ENCODE measurements at regions not wholly inside any gene's neighbourhood (a gene's known extent, or its start where the extent isn't known, plus 50 kb on each side); places are given as distances from the start of the nearest gene placed in this dataset.

DNA sequence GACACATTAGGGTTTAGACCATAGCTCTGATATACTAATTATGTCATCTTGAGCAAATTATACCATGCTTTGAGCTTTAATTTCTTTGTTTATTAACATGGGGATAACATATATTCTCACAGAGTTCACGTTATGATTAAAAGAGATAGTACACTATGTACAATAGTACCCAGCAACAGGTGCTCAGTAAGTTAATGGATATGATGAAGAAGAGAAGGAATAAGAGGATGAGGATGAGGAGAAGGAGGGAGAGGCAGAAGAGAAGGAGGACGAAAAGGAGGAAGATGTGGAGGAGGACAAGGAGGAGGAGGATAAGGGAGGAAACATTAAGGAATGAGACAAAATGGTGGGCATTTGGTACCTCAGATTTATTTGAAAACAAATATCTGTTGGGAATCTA is 260.4 kb downstream of the SH2D1A start:
- TF ChIP-seq, protein P1, sequence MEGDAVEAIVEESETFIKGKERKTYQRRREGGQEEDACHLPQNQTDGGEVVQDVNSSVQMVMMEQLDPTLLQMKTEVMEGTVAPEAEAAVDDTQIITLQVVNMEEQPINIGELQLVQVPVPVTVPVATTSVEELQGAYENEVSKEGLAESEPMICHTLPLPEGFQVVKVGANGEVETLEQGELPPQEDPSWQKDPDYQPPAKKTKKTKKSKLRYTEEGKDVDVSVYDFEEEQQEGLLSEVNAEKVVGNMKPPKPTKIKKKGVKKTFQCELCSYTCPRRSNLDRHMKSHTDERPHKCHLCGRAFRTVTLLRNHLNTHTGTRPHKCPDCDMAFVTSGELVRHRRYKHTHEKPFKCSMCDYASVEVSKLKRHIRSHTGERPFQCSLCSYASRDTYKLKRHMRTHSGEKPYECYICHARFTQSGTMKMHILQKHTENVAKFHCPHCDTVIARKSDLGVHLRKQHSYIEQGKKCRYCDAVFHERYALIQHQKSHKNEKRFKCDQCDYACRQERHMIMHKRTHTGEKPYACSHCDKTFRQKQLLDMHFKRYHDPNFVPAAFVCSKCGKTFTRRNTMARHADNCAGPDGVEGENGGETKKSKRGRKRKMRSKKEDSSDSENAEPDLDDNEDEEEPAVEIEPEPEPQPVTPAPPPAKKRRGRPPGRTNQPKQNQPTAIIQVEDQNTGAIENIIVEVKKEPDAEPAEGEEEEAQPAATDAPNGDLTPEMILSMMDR (IDR thresholded peaks at IDR 0.05): no peak
- TF ChIP-seq POLR2A (IDR thresholded peaks at IDR 0.05): no peak
